GM12878 (cell line): ENCODE measurements at regions not wholly inside any gene's neighbourhood (a gene's known extent, or its start where the extent isn't known, plus 50 kb on each side); places are given as distances from the start of the nearest gene placed in this dataset.
"Not testable (repeated sequence)": the region's sequence is repeated elsewhere in the genome, so short reads cannot be mapped to it uniquely, and the experiment has no call there.

Experiments
- ATAC-seq: fragments of 200-7000 bp; cut with Tn5 transposase; 3 replicates; pipeline ENCODE4 v1.9.1; 2020; ENCODE audit warnings: mild to moderate bottlenecking, moderate library complexity
- BruUV-seq: library from RNA; stranded (reverse); fragments of 400-500 nt; replicated peaks from 2 replicates; lab custom pipeline; 2021; lab: Mats Ljungman, UMichigan
- CTCF ChIA-PET: fragments of 300-600 bp; sonication (Branson Sonifier 250); formaldehyde crosslinking; extraction: SDS; loops from one replicate; lab custom pipeline; 2021; ENCODE audit warnings: inconsistent platforms; lab: Yijun Ruan, JAX
- POLR2A ChIA-PET: fragments of 350-600 bp; formaldehyde crosslinking; extraction: SDS; loops from one replicate; lab custom pipeline; 2021; ENCODE audit warnings: inconsistent platforms; lab: Charles Lee
- RAD21 ChIA-PET: fragments of 300-600 bp; sonication (Branson Sonifier 250); formaldehyde crosslinking; loops from one replicate; lab custom pipeline; 2023; ENCODE audit warnings: antibody characterized with exemption; ENCODE audit not compliant: unreplicated experiment; lab: Charles Lee
- SMC1A ChIA-PET: fragments of 300-600 bp; sonication (Branson Sonifier 250); formaldehyde crosslinking; loops from one replicate; lab custom pipeline; 2023; ENCODE audit not compliant: unreplicated experiment, uncharacterized antibody; lab: Charles Lee
- DNase-seq: peaks from one replicate; pipeline ENCODE4 v3.0.0-alpha.2; 2011; ENCODE audit warnings: low read depth, low spot score
- FAIRE-seq: peaks from 3 replicates; lab custom pipeline; 2011; peaks lifted over from hg19 to GRCh38; lab: Jason Lieb, UNC
- H2AFZ ChIP-seq: 2 replicates; pipeline ENCODE4 v1.6.0; 2011; ENCODE audit warnings: low read depth, low read length, control low read depth; ENCODE audit not compliant: control insufficient read depth
- H3K27ac ChIP-seq: 2 replicates; pipeline ENCODE4 v1.5.1; 2011; ENCODE audit warnings: control low read depth; ENCODE audit not compliant: control insufficient read depth, insufficient read depth
- H3K27me3 ChIP-seq, 2 experiments: replicated peaks in 1 of 2; 2 replicates each; pipeline versions ENCODE4 v1.6.0 to v1.6.1; 2011; ENCODE audit warnings: low read length in 1 of 2; ENCODE audit not compliant: control insufficient read depth in 2 of 2, insufficient read depth in 2 of 2
- H3K36me3 ChIP-seq, 2 experiments: 2 replicates each; pipeline ENCODE4 v1.5.1; 2011; ENCODE audit warnings: low read length in 1 of 2; ENCODE audit not compliant: control insufficient read depth in 2 of 2, insufficient read depth in 2 of 2
- H3K4me1 ChIP-seq: 2 replicates; pipeline ENCODE4 v1.6.1; 2011; ENCODE audit warnings: mild to moderate bottlenecking, low read length, moderate library complexity, mixed read lengths; ENCODE audit not compliant: control insufficient read depth, insufficient read depth
- H3K4me2 ChIP-seq: 2 replicates; pipeline ENCODE4 v1.6.0; 2011; ENCODE audit warnings: control low read depth; ENCODE audit not compliant: control insufficient read depth, insufficient read depth
- H3K4me3 ChIP-seq: fragments of 200-600 bp; sonication (generic); 2 replicates; pipeline ENCODE4 v1.5.1; 2016
- H3K79me2 ChIP-seq: 2 replicates; pipeline ENCODE4 v1.6.0; 2011; ENCODE audit warnings: low read length; ENCODE audit not compliant: control insufficient read depth, insufficient read depth
- H3K9ac ChIP-seq: 2 replicates; pipeline ENCODE4 v1.8.0; 2011; ENCODE audit warnings: low read length, control low read depth, mixed read lengths; ENCODE audit not compliant: control insufficient read depth, insufficient read depth
- H3K9me3 ChIP-seq: replicated peaks from 3 replicates; pipeline ENCODE4 v1.5.1; 2011; ENCODE audit warnings: mild to moderate bottlenecking, low read length; ENCODE audit not compliant: control insufficient read depth, insufficient read depth
- H4K20me1 ChIP-seq: 2 replicates; pipeline ENCODE4 v1.6.0; 2011; ENCODE audit not compliant: control insufficient read depth, insufficient read depth
- BRCA1 ChIP-seq: IDR thresholded peaks from 2 replicates; pipeline ENCODE4 v1.6.1; 2011; ENCODE audit warnings: low read depth, low read length, improper control_type of control experiment
- CEBPB ChIP-seq, 2 experiments: fragments of 150-350 bp in 1 of 2; IDR thresholded peaks; 2 replicates each; pipeline ENCODE4 v1.6.1; 2012 to 2014; ENCODE audit warnings: low read depth in 2 of 2, low read length in 2 of 2, borderline replicate concordance in 1 of 2, inconsistent platforms in 1 of 2
- HDAC2 ChIP-seq: fragments of 200-600 bp; sonication (generic); IDR thresholded peaks from 2 replicates; pipeline ENCODE4 v1.6.1; 2017
- PAX5 ChIP-seq: IDR thresholded peaks from 2 replicates; pipeline ENCODE4 v1.6.1; 2011; ENCODE audit warnings: low read depth, low read length, borderline replicate concordance
- POLR2AphosphoS2 ChIP-seq: IDR thresholded peaks from 2 replicates; pipeline ENCODE4 v1.6.1; 2011; ENCODE audit warnings: low read depth, mild to moderate bottlenecking, low read length, improper control_type of control experiment, moderate library complexity
- ZBED1 ChIP-seq: IDR thresholded peaks from 2 replicates; pipeline ENCODE4 v1.6.1; 2016; ENCODE audit warnings: borderline replicate concordance
- ZNF687 ChIP-seq: fragments of 450-650 bp; IDR thresholded peaks from 2 replicates; pipeline ENCODE4 v1.6.1; 2017; ENCODE audit warnings: mild to moderate bottlenecking, moderate library complexity
- ZSCAN29 ChIP-seq: fragments of 450-650 bp; IDR thresholded peaks from 2 replicates; pipeline ENCODE4 v1.6.1; 2017; ENCODE audit warnings: mild to moderate bottlenecking, moderate library complexity
- WGBS: methylation state at CpG from one replicate; pipeline ENCODE4 v1.1.6; 2016; ENCODE audit warnings: low lambda C conversion rate; ENCODE audit not compliant: insufficient replicate concordance, insufficient coverage; ENCODE audit errors: missing lambda C conversion rate; 5-methylcytosine and 5-hydroxymethylcytosine counted together
- in situ Hi-C: fragments of 300-500 bp; cut with MboI; formaldehyde crosslinking; loops from 9 replicates; pipeline ENCODE4 v1.14.3; 2018; ENCODE audit warnings: mixed read lengths
- intact Hi-C: fragments of 100-400 bp; cut with micrococcal nuclease; formaldehyde crosslinking; loops from one replicate; pipeline ENCODE4 v1.14.2; 2022; ENCODE audit not compliant: unreplicated experiment

- intact Hi-C loops, result no loop called here
- H3K4me2 ChIP-seq, result no peak overlapping the region
- H4K20me1 ChIP-seq, result no peaks in the 10 kb centered on the region
- ChIA-PET SMC1A (no interaction called here), CTCF (no interaction called here), POLR2A (no interaction called here), RAD21 (no interaction called here)
- no peak overlapping the region for H3K4me3 ChIP-seq
- no peak overlapping the region for H3K27ac ChIP-seq
- no peak for DNase-seq
- no peaks in the 10 kb centered on the region for H3K79me2 ChIP-seq
- no peak overlapping the region for H3K9ac ChIP-seq
- WGBS, result 46% methylated on average over 4 of the region's 4 CpGs
- no peaks in the 10 kb centered on the region for H3K9me3 ChIP-seq
- in situ Hi-C loops, result no loop called here
- FAIRE-seq, result no peak
- TF ChIP-seq PAX5 (no peak), CEBPB (IDR thresholded peaks at IDR 0.05; ENCODE audit: borderline replicate concordance in 1 of 2, low read depth in 2 of 2, low read length in 2 of 2) (no peak)
- H2AFZ ChIP-seq, result no peak overlapping the region
- no peaks in the 10 kb centered on the region for H3K27me3 ChIP-seq
- no peaks in the 10 kb centered on the region for H3K36me3 ChIP-seq
- BruUV-seq, result no TSS peak
- no peaks in the 10 kb centered on the region for H3K4me1 ChIP-seq
- no peak for ATAC-seq
These were observed 460.4 kb downstream of the ACTL7B start for GRCh38 chr9:108395421-108395820.

- no TSS peak for BruUV-seq
- H4K20me1 ChIP-seq, result no peaks in the 10 kb centered on the region
- no peak overlapping the region for H3K27ac ChIP-seq
- ChIA-PET SMC1A (no interaction called here), RAD21 (no interaction called here), POLR2A (no interaction called here), CTCF (no interaction called here)
- no peaks in the 10 kb centered on the region for H3K9me3 ChIP-seq
- H3K4me2 ChIP-seq, result no peak overlapping the region
- H2AFZ ChIP-seq, result no peak overlapping the region
- intact Hi-C loops (no loop called here), in situ Hi-C loops (no loop called here)
- ATAC-seq (no peak), FAIRE-seq (no peak), DNase-seq (no peak)
- H3K36me3 ChIP-seq, result no peaks in the 10 kb centered on the region
- no peaks in the 10 kb centered on the region for H3K79me2 ChIP-seq
- no peak overlapping the region for H3K4me3 ChIP-seq
- H3K9ac ChIP-seq, result no peak overlapping the region
- 47% methylated on average over 13 of the region's 13 CpGs for WGBS
- H3K27me3 ChIP-seq, result no peaks in the 10 kb centered on the region
- TF ChIP-seq ZBED1 (no peak), ZNF687 (no peak), POLR2AphosphoS2 (no peak), HDAC2 (no peak), BRCA1 (no peak), ZSCAN29 (no peak)
- TF ChIP-seq, all 136 proteins: peak for 0
- H3K4me1 ChIP-seq, result no peaks in the 10 kb centered on the region
These were observed 461.1 kb downstream of the ACTL7B start for GRCh38 chr9:108394726-108395125.

- SMC1A ChIA-PET, FAIRE-seq: not testable (repeated sequence)
These were observed 462.2 kb downstream of the ACTL7B start for GRCh38 chr9:108393481-108394001.

More at GRCh38 chr9:108393481-108394001, 462.2 kb downstream of the ACTL7B start:
- H2AFZ ChIP-seq, H3K4me3 ChIP-seq, in situ Hi-C loops, RAD21 ChIA-PET, H3K9ac ChIP-seq, H3K9me3 ChIP-seq, H3K79me2 ChIP-seq, CTCF ChIA-PET, H3K27ac ChIP-seq, BruUV-seq, H3K4me2 ChIP-seq, H3K4me1 ChIP-seq, POLR2A ChIA-PET, H3K27me3 ChIP-seq, H3K36me3 ChIP-seq, DNase-seq, H4K20me1 ChIP-seq, ATAC-seq, intact Hi-C loops: not testable (repeated sequence)
- WGBS, result 61% methylated on average over 30 of the region's 31 CpGs
